PC-3 (cell line): ENCODE measurements at regions not wholly inside any gene's neighbourhood (a gene's known extent, or its start where the extent isn't known, plus 50 kb on each side); places are given as distances from the start of the nearest gene placed in this dataset.

Source experiments
- ATAC-seq: fragments of 200-7000 bp; cut with Tn5 transposase; 2 replicates; pipeline ENCODE4 v1.9.1; 2020; ENCODE audit warnings: mild to moderate bottlenecking, moderate library complexity
- BruUV-seq: library from RNA; stranded (reverse); fragments of 400-500 nt; replicated peaks from 2 replicates; lab custom pipeline; 2021; lab: Mats Ljungman, UMichigan
- CTCF ChIA-PET: fragments of 300-600 bp; sonication (Branson Sonifier 250); formaldehyde crosslinking; loops from one replicate; lab custom pipeline; 2022; ENCODE audit warnings: antibody characterized with exemption; lab: Charles Lee
- POLR2A ChIA-PET: fragments of 300-600 bp; sonication (Branson Sonifier 250); formaldehyde crosslinking; loops from one replicate; lab custom pipeline; 2022; ENCODE audit warnings: antibody characterized with exemption; ENCODE audit not compliant: unreplicated experiment; lab: Charles Lee
- DNase-seq: peaks from one replicate; pipeline ENCODE4 v3.0.0-alpha.2; 2015
- H2AFZ ChIP-seq: fragments of 300-600 bp; sonication (generic); 2 replicates; pipeline ENCODE4 v1.6.0; 2016; ENCODE audit warnings: antibody characterized with exemption, low read length
- H3F3A ChIP-seq: fragments of 300-600 bp; sonication (generic); one replicate; pipeline ENCODE4 v1.6.0; 2017; ENCODE audit warnings: antibody characterized with exemption, low read length, control low read depth, mild to moderate bottlenecking; ENCODE audit not compliant: unreplicated experiment
- H3K27ac ChIP-seq: fragments of 300-600 bp; sonication (generic); 2 replicates; pipeline ENCODE4 v1.5.1; 2016; ENCODE audit warnings: mild to moderate bottlenecking, low read length
- H3K27me3 ChIP-seq: fragments of 300-600 bp; sonication (generic); 2 replicates; pipeline ENCODE4 v1.6.1; 2016; ENCODE audit warnings: low read length, mixed read lengths
- H3K36me3 ChIP-seq: fragments of 300-600 bp; sonication (generic); 2 replicates; pipeline ENCODE4 v1.6.1; 2016; ENCODE audit warnings: low read depth, mixed run types, low read length, mixed read lengths
- H3K4me1 ChIP-seq: fragments of 300-600 bp; sonication (generic); 2 replicates; pipeline ENCODE4 v1.5.1; 2016; ENCODE audit warnings: low read length; ENCODE audit not compliant: insufficient read depth
- H3K4me2 ChIP-seq: fragments of 300-600 bp; sonication (generic); 2 replicates; pipeline ENCODE4 v1.6.0; 2016; ENCODE audit warnings: low read length
- H3K4me3 ChIP-seq: fragments of 300-600 bp; sonication (generic); 2 replicates; pipeline ENCODE4 v1.5.1; 2016; ENCODE audit warnings: mild to moderate bottlenecking, low read length, mixed read lengths
- H3K79me2 ChIP-seq: fragments of 300-600 bp; sonication (generic); 2 replicates; pipeline ENCODE4 v1.6.1; 2017; ENCODE audit warnings: low read length, mixed read lengths
- H3K9ac ChIP-seq: fragments of 300-600 bp; sonication (generic); 2 replicates; pipeline ENCODE4 v1.6.0; 2016; ENCODE audit warnings: mild to moderate bottlenecking, low read length
- H3K9me2 ChIP-seq: fragments of 300-600 bp; sonication (generic); replicated peaks from 2 replicates; pipeline ENCODE4 v1.6.1; 2016; ENCODE audit warnings: mixed run types, low read length, mixed read lengths
- H3K9me3 ChIP-seq: fragments of 300-600 bp; sonication (generic); 2 replicates; pipeline ENCODE4 v1.6.1; 2016; ENCODE audit warnings: low read length, mixed read lengths
- H4K20me1 ChIP-seq: fragments of 300-600 bp; sonication (generic); 2 replicates; pipeline ENCODE4 v1.6.1; 2016; ENCODE audit warnings: low read length, mixed read lengths
- CTCF ChIP-seq: fragments of 300-600 bp; sonication (generic); conservative IDR thresholded peaks from 2 replicates; pipeline ENCODE4 v1.5.1; 2017; ENCODE audit warnings: antibody characterized with exemption, low read depth, mild to moderate bottlenecking, low read length
- EZH2 ChIP-seq: fragments of 300-600 bp; sonication (generic); IDR thresholded peaks from one replicate; pipeline ENCODE4 v1.6.1; 2017; ENCODE audit warnings: antibody characterized with exemption, mild to moderate bottlenecking, low read length; ENCODE audit not compliant: unreplicated experiment
- EZH2phosphoT487 ChIP-seq: fragments of 300-600 bp; sonication (generic); IDR thresholded peaks from 2 replicates; pipeline ENCODE4 v1.6.1; 2018; ENCODE audit warnings: mild to moderate bottlenecking, antibody characterized with exemption, low read length, borderline replicate concordance
- intact Hi-C: fragments of 100-400 bp; cut with micrococcal nuclease; formaldehyde crosslinking; loops from 2 replicates; pipeline ENCODE4 v1.9.0; 2023

GRCh38 chr11:116148645-116149044 lies 624.1 kb downstream of the BUD13 start:
- Histone ChIP-seq H3F3A (no peaks in the 10 kb centered on the region), H3K9ac (no peak overlapping the region), H3K79me2 (no peaks in the 10 kb centered on the region), H3K4me2 (no peak overlapping the region), H3K4me1 (no peaks in the 10 kb centered on the region), H3K27me3 (no peaks in the 10 kb centered on the region), H3K9me2 (no peaks in the 10 kb centered on the region), H3K27ac (no peak overlapping the region), H3K4me3 (no peak overlapping the region), H3K36me3 (no peaks in the 10 kb centered on the region), H2AFZ (no peak overlapping the region), H3K9me3 (peaks cover 10% of the 10 kb centered on the region; the same call in 1 of the 2 replicates), H4K20me1 (no peaks in the 10 kb centered on the region)
- no peak for TF ChIP-seq CTCF
- TF ChIP-seq EZH2phosphoT487, result no peak
- no peak for TF ChIP-seq EZH2
- no TSS peak for BruUV-seq
- DNase-seq, result no peak
- POLR2A ChIA-PET, result no interaction called here
- CTCF ChIA-PET, result no interaction called here
- ATAC-seq, result no peak
- intact Hi-C loops, result no loop called here

GRCh38 chr11:116148056-116148455 lies 624.7 kb downstream of the BUD13 start:
- Histone ChIP-seq H3K4me1 (no peaks in the 10 kb centered on the region), H4K20me1 (no peaks in the 10 kb centered on the region), H3K4me2 (no peak overlapping the region), H2AFZ (no peak overlapping the region), H3K27ac (no peak overlapping the region), H3K79me2 (no peaks in the 10 kb centered on the region), H3K9ac (no peak overlapping the region), H3K27me3 (no peaks in the 10 kb centered on the region), H3K9me3 (peaks cover 10% of the 10 kb centered on the region; the same call in 1 of the 2 replicates), H3K9me2 (no peaks in the 10 kb centered on the region), H3K36me3 (no peaks in the 10 kb centered on the region), H3K4me3 (no peak overlapping the region), H3F3A (no peaks in the 10 kb centered on the region)
- intact Hi-C loops, result no loop called here
- no peak for TF ChIP-seq EZH2
- no peak for TF ChIP-seq EZH2phosphoT487
- no peak for TF ChIP-seq CTCF
- ATAC-seq, result no peak
- CTCF ChIA-PET, result no interaction called here
- no peak for DNase-seq
- BruUV-seq, result no TSS peak
- POLR2A ChIA-PET, result no interaction called here

- ATAC-seq, result no peak
- no peak for TF ChIP-seq EZH2phosphoT487
- no peak for TF ChIP-seq CTCF
- TF ChIP-seq EZH2, result no peak
- H4K20me1 ChIP-seq, result no peaks in the 10 kb centered on the region
- H3K79me2 ChIP-seq, result no peaks in the 10 kb centered on the region
- no peaks in the 10 kb centered on the region for H3K4me1 ChIP-seq
- no peak overlapping the region for H3K4me3 ChIP-seq
- no peak overlapping the region for H3K4me2 ChIP-seq
- H3F3A ChIP-seq, result no peaks in the 10 kb centered on the region
- H2AFZ ChIP-seq, result no peak overlapping the region
- CTCF ChIA-PET, result no interaction called here
- H3K9ac ChIP-seq, result no peak overlapping the region
- intact Hi-C loops, result no loop called here
- no peaks in the 10 kb centered on the region for H3K9me3 ChIP-seq
- H3K27me3 ChIP-seq, result no peaks in the 10 kb centered on the region
- DNase-seq, result no peak
- no peak overlapping the region for H3K27ac ChIP-seq
- H3K36me3 ChIP-seq, result no peaks in the 10 kb centered on the region
- POLR2A ChIA-PET, result no interaction called here
- no peaks in the 10 kb centered on the region for H3K9me2 ChIP-seq
- no TSS peak for BruUV-seq
These were observed 627.5 kb downstream of the BUD13 start for GRCh38 chr11:116145187-116145865.
